Putamen (tissue), 1 donor: ENCODE measurements at regions not wholly inside any gene's neighbourhood (a gene's known extent, or its start where the extent isn't known, plus 50 kb on each side); places are given as distances from the start of the nearest gene placed in this dataset.
A peak's percentile ranks its signal among the peaks of the same experiment; 100 is the strongest.

Experiments
- DNase-seq: peaks from one replicate; pipeline ENCODE4 v3.0.0-alpha.2; 2016; ENCODE audit warnings: low spot score

- no peak for DNase-seq
Measured at GRCh38 chr4:123747016-123747415, 350.4 kb downstream of the SPRY1 start.

- no peak for DNase-seq
Measured at GRCh38 chr4:123748806-123749205, 352.2 kb downstream of the SPRY1 start.

GRCh38 chr4:123749383-123749782 lies 352.8 kb downstream of the SPRY1 start:
- no peak for DNase-seq

- no peak for DNase-seq
Measured at GRCh38 chr4:123750044-123750443, 353.4 kb downstream of the SPRY1 start.

GRCh38 chr4:123755655-123756054 lies 359.1 kb downstream of the SPRY1 start:
- DNase-seq, result no peak

- DNase-seq, result no peak
Measured at GRCh38 chr4:123767806-123768205, 371.2 kb downstream of the SPRY1 start.

DNA sequence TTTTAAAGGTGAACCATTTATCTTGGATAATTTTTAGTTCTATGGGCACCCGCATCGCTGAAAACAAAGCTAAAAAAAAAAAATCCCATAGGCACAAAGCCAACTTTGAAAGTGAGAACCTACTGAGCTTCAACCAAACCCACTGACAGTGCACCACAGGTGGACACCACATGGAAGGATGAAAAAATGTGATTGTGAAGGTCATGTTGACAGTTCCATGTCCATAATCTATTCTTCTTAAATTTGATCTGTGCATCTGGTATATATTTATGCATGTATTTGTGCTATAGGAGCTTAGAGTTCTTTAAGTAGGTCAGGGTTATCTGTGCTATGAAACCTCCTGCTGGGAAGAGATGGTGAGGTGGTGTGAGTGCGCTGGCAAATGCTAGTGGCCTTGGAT lies 374.3 kb downstream of the SPRY1 start:
- no peak for DNase-seq

- no peak for DNase-seq
Measured at GRCh38 chr4:123776267-123776666, 379.7 kb downstream of the SPRY1 start.

DNA sequence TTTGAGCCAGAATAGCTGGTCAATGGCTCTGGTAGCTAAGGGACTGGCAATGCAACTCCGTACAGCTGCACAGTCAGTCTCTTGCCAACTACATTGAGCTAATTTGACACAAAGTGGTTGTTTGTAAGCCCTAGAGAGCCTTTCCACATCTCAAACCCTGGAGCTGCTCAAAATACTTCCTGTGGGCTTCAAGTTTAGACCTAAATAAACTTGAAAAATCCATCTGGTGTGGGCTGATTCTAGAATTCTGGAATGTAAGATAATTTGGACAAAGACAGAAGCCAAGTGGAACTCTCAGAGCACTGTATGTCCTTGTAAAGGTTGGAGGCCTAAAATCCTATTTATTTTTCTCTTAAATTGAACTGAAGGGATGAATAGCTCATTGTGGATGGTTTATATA lies 380.8 kb downstream of the SPRY1 start:
- no peak for DNase-seq

DNA sequence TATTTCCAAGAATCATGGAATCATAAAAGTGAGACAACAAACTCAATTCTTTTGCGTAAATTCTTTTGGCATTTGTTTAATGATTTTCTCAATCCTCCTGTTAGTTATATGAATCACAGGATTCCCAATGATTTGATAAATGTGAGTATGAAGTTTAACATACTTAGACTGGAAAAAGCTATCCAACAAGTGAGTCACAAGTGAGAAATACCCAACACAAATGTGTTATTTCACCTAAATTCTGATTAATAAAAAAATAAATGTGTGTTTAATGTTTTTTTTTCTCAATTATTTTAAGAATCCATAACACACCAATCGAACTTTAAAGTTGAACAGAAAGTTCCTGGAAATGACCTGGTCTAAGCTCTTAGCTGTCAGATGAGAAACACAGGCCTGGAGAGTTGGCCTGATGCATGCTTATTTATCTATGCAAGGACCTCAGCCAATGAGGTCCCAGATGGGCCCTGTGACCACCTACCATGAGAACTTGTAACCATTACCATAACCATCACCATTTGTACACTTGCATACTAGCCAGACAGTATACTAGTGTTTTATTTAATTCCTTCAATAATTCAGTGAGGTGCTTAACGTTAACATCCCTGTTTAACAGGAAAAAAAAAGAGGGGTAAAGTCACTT lies 386.7 kb downstream of the SPRY1 start:
- DNase-seq, result no peak

DNA sequence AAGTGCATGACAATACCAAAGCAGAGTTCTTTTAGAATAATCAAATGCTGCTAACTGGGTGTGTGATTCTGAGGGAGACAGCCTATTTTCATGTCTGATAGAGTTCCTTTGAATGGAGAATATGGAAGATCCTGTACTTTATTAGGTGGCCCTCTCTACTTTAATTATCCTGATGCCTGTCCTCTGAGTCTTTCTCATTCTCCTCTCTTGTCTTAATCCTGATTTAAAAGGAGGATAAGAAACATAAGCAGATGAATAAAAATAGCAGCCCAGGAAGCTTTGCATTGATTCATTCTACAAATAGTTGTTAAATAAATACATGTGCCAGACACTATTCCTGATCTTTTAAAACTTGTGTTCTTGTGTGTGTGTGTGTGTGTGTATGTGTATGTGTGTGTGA lies 387.3 kb downstream of the SPRY1 start:
- DNase-seq, result no peak

DNA sequence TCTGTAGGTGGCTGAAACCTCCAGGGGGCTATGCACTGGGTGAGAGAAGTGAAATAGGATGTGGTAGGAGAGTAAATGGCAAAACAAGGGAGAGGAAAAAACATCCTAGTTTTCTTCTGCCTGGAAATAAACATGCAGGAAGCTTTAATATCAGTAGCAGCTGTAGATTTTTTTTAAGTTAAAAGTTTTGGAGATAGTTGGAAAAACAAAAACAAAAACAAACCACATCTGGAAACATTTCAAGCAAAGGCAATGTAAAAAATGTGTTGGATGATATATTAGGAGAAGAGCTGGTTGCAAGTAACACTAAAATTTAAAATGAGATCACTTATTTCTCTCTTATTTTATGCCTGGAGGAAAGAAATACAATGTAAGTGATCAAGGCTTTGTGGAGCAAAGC lies 388.0 kb downstream of the SPRY1 start:
- DNase-seq, result no peak

DNA sequence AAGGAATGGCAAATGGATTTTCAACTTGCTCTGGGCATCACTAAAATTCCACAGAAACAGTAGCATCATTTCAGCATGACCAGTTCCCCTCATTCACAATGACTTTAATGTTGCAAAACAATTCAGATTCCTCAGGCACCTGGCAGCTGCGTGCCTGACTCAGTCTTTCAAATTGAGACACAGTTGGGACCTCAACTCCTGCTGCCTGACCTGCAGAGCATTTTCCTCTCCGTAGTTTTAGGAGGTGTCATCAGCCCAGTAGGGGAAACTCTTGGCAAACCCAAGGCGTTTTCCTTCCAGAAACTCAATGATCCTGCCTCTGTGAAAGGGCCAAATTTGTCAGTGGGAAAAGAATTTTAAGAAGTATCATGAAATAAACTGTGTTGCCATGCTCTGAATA lies 388.9 kb downstream of the SPRY1 start:
- no peak for DNase-seq

DNA sequence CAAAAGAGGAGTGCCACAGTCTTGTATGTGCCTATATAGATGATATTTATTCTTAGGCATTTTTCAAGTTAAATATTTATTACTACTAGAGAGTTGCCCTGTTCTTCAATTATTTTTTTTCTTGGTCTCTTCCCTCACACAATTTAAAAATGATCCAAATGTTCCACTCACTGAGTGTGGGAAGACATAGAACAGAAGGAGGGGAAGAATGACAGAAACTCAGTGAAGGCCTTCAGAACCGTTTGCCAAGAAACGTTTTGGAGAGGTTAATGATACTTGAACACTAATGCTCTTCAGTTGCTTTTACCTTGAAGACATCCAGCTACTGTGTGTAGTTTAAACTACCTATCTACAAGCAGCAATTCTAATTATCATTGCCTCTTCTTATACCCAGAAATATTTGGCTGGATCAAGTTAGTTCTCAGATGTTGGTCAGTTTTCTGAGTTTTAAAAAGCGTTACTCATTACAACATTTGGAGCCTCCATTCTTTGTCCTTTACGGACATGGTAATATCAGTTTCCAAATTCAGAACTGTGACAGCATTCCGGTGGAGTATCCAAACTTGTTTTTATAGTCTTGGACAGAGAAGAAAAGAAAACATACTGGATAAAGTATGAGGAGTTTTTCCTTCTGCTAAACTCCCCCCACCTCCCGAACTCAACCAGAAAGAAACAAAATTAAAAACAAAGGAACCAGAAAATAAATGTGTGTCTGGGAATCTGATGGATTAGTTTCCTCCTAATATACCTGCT lies 389.7 kb downstream of the SPRY1 start:
- peak; percentile 34 for DNase-seq

- DNase-seq, result no peak
Measured at GRCh38 chr4:123786920-123787319, 390.3 kb downstream of the SPRY1 start.

DNA sequence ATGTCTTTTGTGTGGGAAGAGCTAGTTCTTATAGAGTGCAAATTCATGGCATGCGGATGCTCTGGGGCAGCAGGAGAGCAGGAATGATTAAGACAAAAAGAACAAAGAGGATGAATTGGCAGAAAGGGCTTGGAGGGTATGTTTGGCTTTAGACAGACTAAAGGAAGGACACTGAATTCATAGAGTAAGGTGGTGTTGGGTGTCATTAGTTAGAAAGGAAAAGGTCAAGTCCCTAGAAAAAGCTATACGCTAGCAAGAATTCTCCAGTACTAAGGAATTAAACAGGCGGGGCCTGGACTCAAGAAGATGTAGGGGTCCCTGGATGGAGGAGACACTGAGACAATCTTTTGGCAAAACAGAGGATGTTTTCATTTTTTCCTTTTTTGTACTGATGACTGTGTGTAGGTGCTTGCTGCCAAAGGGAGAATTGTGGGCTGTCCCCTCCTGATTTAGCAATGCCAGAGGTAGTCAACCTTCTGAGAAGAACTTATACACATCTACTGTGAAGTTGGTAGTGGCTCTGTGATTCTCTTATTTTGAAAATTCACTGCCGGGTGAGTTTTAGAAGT lies 391.0 kb downstream of the SPRY1 start:
- DNase-seq, result no peak

DNA sequence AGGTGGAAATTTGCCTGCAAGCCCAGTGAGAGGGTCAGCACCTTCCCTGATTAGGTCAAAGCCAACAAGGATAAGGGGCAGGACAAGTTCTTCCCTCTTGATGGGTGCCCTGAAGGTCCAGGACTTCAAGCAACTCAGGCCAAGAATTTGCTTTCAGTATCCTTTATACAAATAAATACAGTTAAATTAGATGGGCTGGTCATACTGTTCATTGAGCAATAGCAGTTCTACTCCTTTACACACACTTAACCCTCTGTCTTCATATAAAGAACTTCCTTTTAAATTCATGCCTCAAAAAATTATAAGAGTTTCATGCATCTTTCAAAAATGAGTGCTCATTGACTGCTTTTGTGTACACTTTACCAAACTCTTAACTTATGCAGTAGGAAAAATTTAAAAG lies 392.0 kb downstream of the SPRY1 start:
- no peak for DNase-seq

DNA sequence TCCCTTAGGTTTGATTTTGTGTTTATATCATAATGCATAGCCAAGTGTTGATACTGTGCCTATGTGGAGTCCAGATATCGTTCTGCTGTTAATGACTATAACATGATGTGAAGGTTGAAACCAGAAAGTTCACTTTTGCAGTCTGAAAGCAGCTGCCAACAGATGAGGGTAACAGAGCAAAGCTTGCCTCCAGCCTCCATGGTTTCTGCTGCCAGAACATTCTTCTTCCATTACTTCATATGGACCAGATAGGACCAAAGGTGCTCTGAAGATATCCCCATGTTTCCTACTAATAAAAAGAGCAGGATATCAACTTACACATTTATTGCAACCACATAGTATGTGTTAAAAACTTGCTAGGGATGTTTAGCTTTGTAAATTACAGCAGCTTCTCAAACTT lies 394.1 kb downstream of the SPRY1 start:
- no peak for DNase-seq

GRCh38 chr4:123802082-123802645 lies 405.6 kb downstream of the SPRY1 start:
- no peak for DNase-seq

- no peak for DNase-seq
Measured at GRCh38 chr4:123802933-123803332, 406.3 kb downstream of the SPRY1 start.

- no peak for DNase-seq
Measured at GRCh38 chr4:123804196-123804721, 407.7 kb downstream of the SPRY1 start.

DNA sequence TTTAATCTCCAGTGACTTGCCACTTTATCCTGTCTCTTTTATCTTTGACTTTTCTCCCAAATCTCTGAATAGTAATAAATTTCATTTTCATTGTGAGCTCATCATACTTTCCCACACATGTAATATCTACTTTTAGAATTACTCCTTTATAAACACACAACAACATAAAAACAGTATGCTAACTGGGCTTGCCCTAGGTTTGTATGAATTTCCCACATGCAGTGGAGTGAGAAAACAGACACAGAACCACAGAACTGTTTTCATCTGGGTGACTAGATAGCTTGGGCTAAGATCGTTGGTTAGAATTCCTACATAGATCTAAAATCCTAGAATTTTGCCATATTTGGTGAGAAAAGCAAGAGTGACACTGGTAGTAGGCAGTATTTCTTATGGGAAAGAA lies 409.5 kb downstream of the SPRY1 start:
- no peak for DNase-seq

DNA sequence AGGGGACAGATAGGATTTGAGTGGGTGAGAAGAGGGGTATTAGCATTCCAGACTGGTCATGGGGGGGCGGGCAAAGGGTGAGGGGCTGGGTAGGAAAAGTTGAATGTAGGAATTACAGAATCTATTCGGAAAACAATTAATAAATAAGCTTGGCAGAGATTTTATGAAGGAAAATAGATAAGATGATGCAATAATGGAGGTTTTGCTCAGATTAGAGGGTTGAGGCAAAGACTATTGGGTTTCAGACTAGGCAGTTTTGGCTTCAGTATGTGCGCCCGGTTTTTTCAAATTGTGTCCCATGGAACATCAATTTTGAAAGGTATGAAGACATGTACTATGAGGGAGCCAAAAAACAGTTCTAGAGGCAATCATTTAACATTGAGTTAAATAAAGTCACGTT lies 410.6 kb downstream of the SPRY1 start:
- DNase-seq, result no peak
